GM23248 (cell line): ENCODE measurements at regions not wholly inside any gene's neighbourhood (a gene's known extent, or its start where the extent isn't known, plus 50 kb on each side); places are given as distances from the start of the nearest gene placed in this dataset.

Experiments used
- EZH2 ChIP-seq: fragments of 200-600 bp; sonication (generic); IDR thresholded peaks from 2 replicates; pipeline ENCODE4 v1.6.1; 2018; ENCODE audit warnings: antibody characterized with exemption, mild to moderate bottlenecking; ENCODE audit not compliant: insufficient read depth, poor library complexity, severe bottlenecking
- EZH2phosphoT487 ChIP-seq: fragments of 200-600 bp; sonication (generic); IDR thresholded peaks from 2 replicates; pipeline ENCODE4 v1.6.1; 2018; ENCODE audit warnings: antibody characterized with exemption, moderate library complexity, mild to moderate bottlenecking, low read depth; ENCODE audit not compliant: insufficient read depth

DNA sequence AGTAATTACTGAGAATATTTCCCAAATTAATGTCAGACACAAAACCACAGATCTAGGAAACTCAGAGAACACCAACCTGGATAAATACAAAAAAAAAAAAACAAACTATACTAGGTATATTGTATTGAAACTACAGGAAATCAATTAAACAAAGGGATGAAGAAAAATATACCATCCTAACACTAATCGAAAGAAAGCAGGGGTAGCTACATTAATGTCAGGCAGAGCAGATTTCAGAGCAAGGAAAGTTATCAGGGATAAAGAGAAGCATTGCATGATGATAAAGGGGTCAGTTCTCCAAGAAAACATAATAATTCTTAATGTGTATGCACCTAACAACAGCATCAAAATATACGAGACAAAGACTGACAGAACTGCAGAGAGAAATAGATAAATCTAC, 89.9 kb downstream of the TOMM20 start:
- TF ChIP-seq EZH2 = no peak
- TF ChIP-seq EZH2phosphoT487 = no peak
